B cell (primary cell): ENCODE measurements at regions not wholly inside any gene's neighbourhood (a gene's known extent, or its start where the extent isn't known, plus 50 kb on each side); places are given as distances from the start of the nearest gene placed in this dataset.

Source experiments
- ATAC-seq: fragments of 200-7000 bp; cut with Tn5 transposase; one replicate; pipeline ENCODE4 v1.10.0; 2021; ENCODE audit warnings: low read depth, mild to moderate bottlenecking, moderate number of reproducible peaks, moderate library complexity
- CTCF ChIA-PET: fragments of 350-600 bp; sonication (Branson Sonifier 250); formaldehyde crosslinking; loops from one replicate; lab custom pipeline; 2021; ENCODE audit warnings: antibody characterized with exemption, inconsistent platforms; lab: Charles Lee
- POLR2A ChIA-PET: fragments of 350-600 bp; sonication (Branson Sonifier 250); formaldehyde crosslinking; loops from one replicate; lab custom pipeline; 2021; ENCODE audit warnings: antibody characterized with exemption; lab: Charles Lee
- DNase-seq: peaks from one replicate; pipeline ENCODE4 v3.0.0; 2013
- H2AFZ ChIP-seq: 2 replicates; pipeline ENCODE4 v1.6.1; 2012; ENCODE audit warnings: mild to moderate bottlenecking, low read depth, low read length; ENCODE audit not compliant: insufficient read depth, poor library complexity, severe bottlenecking
- H3K27ac ChIP-seq, 2 donors: 1 replicate in 1 of 2; 2 replicates in 1 of 2; pipeline ENCODE4 v1.5.1; 2012 to 2013; ENCODE audit warnings: low read length in 2 of 2, mild to moderate bottlenecking in 2 of 2, moderate library complexity in 1 of 2
- H3K27me3 ChIP-seq, 4 experiments: fragments of 200-600 bp in 1 of 4; sonication (generic) in 1 of 4; replicated peaks in 1 of 4; 1 replicate in 2 of 4; 2 replicates in 2 of 4; pipeline versions ENCODE4 v1.6.1 to v1.7.0; 2013 to 2016; ENCODE audit warnings: low read length in 3 of 4, mild to moderate bottlenecking in 2 of 4, mixed read lengths in 1 of 4, moderate library complexity in 1 of 4; ENCODE audit not compliant: insufficient read depth in 4 of 4, control insufficient read depth in 3 of 4; ENCODE audit errors: control extremely low read depth in 1 of 4
- H3K36me3 ChIP-seq, 2 experiments: replicated peaks in 1 of 2; 1 replicate in 1 of 2; 2 replicates in 1 of 2; pipeline versions ENCODE4 v1.6.1 to v1.7.1; 2013; ENCODE audit warnings: low read length in 1 of 2; ENCODE audit not compliant: insufficient read depth in 2 of 2, control insufficient read depth in 1 of 2; ENCODE audit errors: control extremely low read depth in 1 of 2, extremely low read depth in 1 of 2
- H3K4me1 ChIP-seq, 2 donors: fragments of 200-600 bp in 1 of 2; sonication (generic) in 1 of 2; 1 replicate in 1 of 2; 2 replicates in 1 of 2; pipeline versions ENCODE4 v1.5.1 to v1.6.1; 2013 to 2017; ENCODE audit warnings: low read length in 2 of 2; ENCODE audit not compliant: control insufficient read depth in 2 of 2, insufficient read depth in 2 of 2
- H3K4me2 ChIP-seq: replicated peaks from 2 replicates; pipeline ENCODE3; 2012; ENCODE audit warnings: mild to moderate bottlenecking, low read depth, low read length; ENCODE audit not compliant: poor library complexity, severe bottlenecking
- H3K4me3 ChIP-seq, 5 experiments: fragments of 200-600 bp in 1 of 5; sonication (generic) in 1 of 5; 1 replicate in 3 of 5; 2 replicates in 2 of 5; pipeline versions ENCODE4 v1.5.1 to v1.7.0; 2011 to 2016; ENCODE audit warnings: low read length in 4 of 5, mild to moderate bottlenecking in 4 of 5, low read depth in 2 of 5, control low read depth in 1 of 5, moderate library complexity in 1 of 5; ENCODE audit not compliant: insufficient read depth in 1 of 5; ENCODE audit errors: control extremely low read depth in 1 of 5, extremely low read depth in 1 of 5
- H3K79me2 ChIP-seq: fragments of 200-600 bp; sonication (generic); one replicate; pipeline ENCODE4 v1.6.0; 2016; ENCODE audit warnings: low read length; ENCODE audit not compliant: control insufficient read depth, insufficient read depth
- H3K9ac ChIP-seq: fragments of 200-600 bp; sonication (generic); 2 replicates; pipeline ENCODE4 v1.6.1; 2017; ENCODE audit warnings: mild to moderate bottlenecking, low read length, moderate library complexity
- H3K9me3 ChIP-seq, 3 donors: one replicate each; pipeline versions ENCODE4 v1.6.1 to v1.7.1; 2013; ENCODE audit warnings: low read length in 2 of 3; ENCODE audit not compliant: control insufficient read depth in 2 of 3, insufficient read depth in 1 of 3; ENCODE audit errors: control extremely low read depth in 1 of 3
- H4K20me1 ChIP-seq: 2 replicates; pipeline ENCODE4 v1.6.0; 2012; ENCODE audit warnings: mild to moderate bottlenecking, low read length; ENCODE audit not compliant: insufficient read depth, control insufficient read depth, poor library complexity, severe bottlenecking
- H3K27ac Mint-ChIP-seq: one replicate; pipeline ENCODE4 v1.8.0; 2021; ENCODE audit warnings: mixed read lengths
- H3K27me3 Mint-ChIP-seq: one replicate; pipeline ENCODE4 v1.8.0; 2021; ENCODE audit warnings: mixed read lengths
- H3K4me1 Mint-ChIP-seq: one replicate; pipeline ENCODE4 v1.8.0; 2021; ENCODE audit warnings: mixed read lengths
- H3K4me3 Mint-ChIP-seq: one replicate; pipeline ENCODE4 v1.8.0; 2021; ENCODE audit warnings: mixed read lengths
- H3K9me3 Mint-ChIP-seq: one replicate; pipeline ENCODE4 v1.8.0; 2022; ENCODE audit warnings: mixed read lengths; ENCODE audit not compliant: insufficient read depth
- EZH2 ChIP-seq: IDR thresholded peaks from 2 replicates; pipeline ENCODE4 v1.6.1; 2012; ENCODE audit warnings: borderline replicate concordance, low read depth, mild to moderate bottlenecking, moderate library complexity, low read length; ENCODE audit not compliant: insufficient read depth, poor library complexity, severe bottlenecking
- WGBS: methylation state at CpG from one replicate; pipeline ENCODE4 v1.1.5; 2013; ENCODE audit warnings: missing lambda C conversion rate; ENCODE audit not compliant: insufficient coverage; 5-methylcytosine and 5-hydroxymethylcytosine counted together
- intact Hi-C: fragments of 100-400 bp; cut with micrococcal nuclease; formaldehyde crosslinking; loops from one replicate; pipeline ENCODE4 v1.10.0; 2022
- TF ChIP-seq, protein P1 (sequence below): fragments of 200-600 bp; IDR thresholded peaks from one replicate; pipeline ENCODE4 v1.8.0; 2022; ENCODE audit warnings: antibody characterized with exemption, mild to moderate bottlenecking

DNA sequence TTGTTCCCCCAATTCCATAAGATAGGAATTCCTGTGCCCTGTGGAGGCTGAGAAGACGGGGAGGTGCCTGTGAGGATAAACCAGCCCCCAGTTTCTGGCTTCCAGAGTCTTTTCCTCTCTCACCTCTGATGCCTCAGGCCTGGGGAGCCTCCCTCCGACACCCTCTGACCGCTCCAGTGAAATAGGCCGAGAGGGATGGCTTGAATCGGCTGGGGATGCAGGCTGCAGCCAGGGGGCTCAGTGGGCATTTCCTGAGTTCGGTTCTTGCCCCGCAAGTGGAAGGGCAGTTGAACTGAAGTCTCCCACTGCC lies 339.4 kb downstream of the SEC14L1 start:
- TF ChIP-seq EZH2, result no peak
- TF ChIP-seq, protein P1, sequence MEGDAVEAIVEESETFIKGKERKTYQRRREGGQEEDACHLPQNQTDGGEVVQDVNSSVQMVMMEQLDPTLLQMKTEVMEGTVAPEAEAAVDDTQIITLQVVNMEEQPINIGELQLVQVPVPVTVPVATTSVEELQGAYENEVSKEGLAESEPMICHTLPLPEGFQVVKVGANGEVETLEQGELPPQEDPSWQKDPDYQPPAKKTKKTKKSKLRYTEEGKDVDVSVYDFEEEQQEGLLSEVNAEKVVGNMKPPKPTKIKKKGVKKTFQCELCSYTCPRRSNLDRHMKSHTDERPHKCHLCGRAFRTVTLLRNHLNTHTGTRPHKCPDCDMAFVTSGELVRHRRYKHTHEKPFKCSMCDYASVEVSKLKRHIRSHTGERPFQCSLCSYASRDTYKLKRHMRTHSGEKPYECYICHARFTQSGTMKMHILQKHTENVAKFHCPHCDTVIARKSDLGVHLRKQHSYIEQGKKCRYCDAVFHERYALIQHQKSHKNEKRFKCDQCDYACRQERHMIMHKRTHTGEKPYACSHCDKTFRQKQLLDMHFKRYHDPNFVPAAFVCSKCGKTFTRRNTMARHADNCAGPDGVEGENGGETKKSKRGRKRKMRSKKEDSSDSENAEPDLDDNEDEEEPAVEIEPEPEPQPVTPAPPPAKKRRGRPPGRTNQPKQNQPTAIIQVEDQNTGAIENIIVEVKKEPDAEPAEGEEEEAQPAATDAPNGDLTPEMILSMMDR, result no peak
- no peak overlapping the region for H2AFZ ChIP-seq
- no peaks in the 10 kb centered on the region for H3K27me3 ChIP-seq
- H3K9me3 Mint-ChIP-seq, result no peaks in the 10 kb centered on the region
- ChIA-PET POLR2A (no interaction called here), CTCF (no interaction called here)
- H3K36me3 ChIP-seq, result peaks cover 0 to 67% of the 10 kb centered on the region in 2 experiments
- peaks cover 51% of the 10 kb centered on the region for H3K4me1 Mint-ChIP-seq
- 91% methylated on average over 7 of the region's 7 CpGs for WGBS
- H3K4me3 ChIP-seq, result no peak overlapping the region
- no peak overlapping the region for H3K4me2 ChIP-seq
- H3K9ac ChIP-seq, result no peak overlapping the region
- DNase-seq, result no peak
- peaks cover 24 to 73% of the 10 kb centered on the region in 2 donors for H3K4me1 ChIP-seq
- H3K9me3 ChIP-seq, result no peaks in the 10 kb centered on the region
- peaks cover 100% of the 10 kb centered on the region for H3K79me2 ChIP-seq
- H4K20me1 ChIP-seq, result peaks cover 99% of the 10 kb centered on the region
- intact Hi-C loops, result no loop called here
- H3K4me3 Mint-ChIP-seq, result no peak overlapping the region
- ATAC-seq, result no peak
- H3K27ac Mint-ChIP-seq, result no peak overlapping the region
- H3K27me3 Mint-ChIP-seq, result no peaks in the 10 kb centered on the region
- H3K27ac ChIP-seq, result peak overlapping the region in 1 of 2 donors; percentile 59

DNA sequence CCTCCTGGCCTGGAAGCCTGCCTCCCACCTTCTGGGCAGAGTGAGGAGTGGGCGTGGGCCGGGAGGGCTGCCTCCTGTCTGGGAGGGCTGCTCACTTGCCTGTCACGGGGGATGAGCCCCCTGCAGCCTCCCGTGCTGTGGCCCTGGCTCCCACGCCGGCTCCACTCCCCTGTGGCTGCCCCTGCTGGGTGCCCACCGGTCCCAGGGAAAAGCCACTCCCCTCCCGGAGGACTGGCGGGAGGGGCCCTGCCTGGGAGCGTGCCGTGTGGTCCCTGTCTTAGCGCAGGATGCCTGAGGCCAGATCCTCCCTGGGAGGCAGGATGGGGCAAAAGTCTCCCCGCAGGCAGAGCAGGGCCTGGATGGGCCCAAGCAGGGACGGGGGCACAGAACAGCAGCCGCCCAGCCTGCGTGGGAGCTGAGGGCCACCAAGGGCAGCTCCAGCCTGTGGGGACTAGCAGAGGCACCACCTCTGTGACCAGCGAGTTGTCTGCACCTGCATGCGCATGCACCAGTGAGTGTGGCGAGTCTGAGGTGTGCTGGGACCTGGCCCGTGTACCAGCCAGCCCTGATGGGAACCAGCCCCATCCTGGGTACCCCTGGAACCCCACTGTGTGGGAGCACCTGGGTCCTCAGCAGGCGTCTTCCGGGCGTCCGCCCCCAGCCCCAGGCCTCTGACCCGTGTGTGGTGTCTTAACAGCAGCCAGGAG lies 339.9 kb downstream of the SEC14L1 start:
- CTCF ChIA-PET, result interaction anchor here (1.0 kb wide), 1 partner anchor 8 kb away, joined by 3 read pairs; no protein-coding TSS in a partner anchor
- H3K27me3 ChIP-seq, result no peaks in the 10 kb centered on the region
- peaks cover 99% of the 10 kb centered on the region for H4K20me1 ChIP-seq
- peak overlapping the region; percentile 76 for H3K27ac Mint-ChIP-seq
- H3K4me3 Mint-ChIP-seq, result no peak overlapping the region
- H3K9me3 ChIP-seq, result no peaks in the 10 kb centered on the region
- peaks cover 21 to 73% of the 10 kb centered on the region in 2 donors for H3K4me1 ChIP-seq
- H3K79me2 ChIP-seq, result peaks cover 100% of the 10 kb centered on the region
- peaks cover 46% of the 10 kb centered on the region for H3K4me1 Mint-ChIP-seq
- intact Hi-C loops, result no loop called here
- H3K9ac ChIP-seq, result no peak overlapping the region
- H3K4me2 ChIP-seq, result no peak overlapping the region
- 84% methylated on average over 25 of the region's 25 CpGs for WGBS
- no peak overlapping the region for H2AFZ ChIP-seq
- TF ChIP-seq, protein P1, result no peak
- TF ChIP-seq EZH2, result no peak
- no peak for DNase-seq
- peak overlapping the region in 1 of 2 donors; percentile 59 for H3K27ac ChIP-seq
- POLR2A ChIA-PET, result no interaction called here
- ATAC-seq, result no peak
- no peak overlapping the region for H3K4me3 ChIP-seq
- no peaks in the 10 kb centered on the region for H3K9me3 Mint-ChIP-seq
- H3K27me3 Mint-ChIP-seq, result no peaks in the 10 kb centered on the region
- peaks cover 0 to 67% of the 10 kb centered on the region in 2 experiments for H3K36me3 ChIP-seq
